ENCODE measurements at regions not wholly inside any gene's neighbourhood (a gene's known extent, or its start where the extent isn't known, plus 50 kb on each side); places are given as distances from the start of the nearest gene placed in this dataset.

GRCh38 chr6:81998432-81998831 is 246.0 kb upstream of the TENT5A start:
- DNase-seq (ENCODE audit: low read depth in 1 of 2, low spot score in 1 of 2) = no peak
- TF ChIP-seq POLR2AphosphoS5 (IDR thresholded peaks at IDR 0.05; ENCODE audit: low read depth) = no peak
- TF ChIP-seq SPI1 (IDR thresholded peaks at IDR 0.05; ENCODE audit: borderline replicate concordance, low read depth) = no peak
- no peak for TF ChIP-seq REST (IDR thresholded peaks at IDR 0.05; ENCODE audit: insufficient replicate concordance, low read depth)
- TF ChIP-seq GABPA (IDR thresholded peaks at IDR 0.05; ENCODE audit: low read depth) = no peak
- no peak for TF ChIP-seq CTCF (IDR thresholded peaks at IDR 0.05; ENCODE audit: insufficient read depth, low read length)
- H3K4me3 ChIP-seq (replicated peaks; ENCODE audit: insufficient read depth, low read length) = no peak overlapping the region
- no peaks in the 10 kb centered on the region for H3K27me3 ChIP-seq (ENCODE audit: insufficient read depth, poor library complexity, severe bottlenecking)
- H3K27ac ChIP-seq (replicated peaks) = no peak overlapping the region

- peak in 1 of 2 experiments; percentile 10 for DNase-seq (ENCODE audit: low read depth in 1 of 2, low spot score in 1 of 2)
- H3K27ac ChIP-seq (replicated peaks) = peak overlapping the region; percentile 19; the same call in 1 of the 2 replicates
- H3K4me3 ChIP-seq (replicated peaks; ENCODE audit: insufficient read depth, low read length) = no peak overlapping the region
- H3K27me3 ChIP-seq (ENCODE audit: insufficient read depth, poor library complexity, severe bottlenecking) = no peaks in the 10 kb centered on the region
- no peak for TF ChIP-seq REST (IDR thresholded peaks at IDR 0.05; ENCODE audit: insufficient replicate concordance, low read depth)
- TF ChIP-seq POLR2AphosphoS5 (IDR thresholded peaks at IDR 0.05; ENCODE audit: low read depth) = no peak
These were observed 244.8 kb upstream of the TENT5A start for GRCh38 chr6:81997090-81997926.

GRCh38 chr6:81996414-81996813 is 243.9 kb upstream of the TENT5A start:
- H3K27me3 ChIP-seq (ENCODE audit: insufficient read depth, poor library complexity, severe bottlenecking) = no peaks in the 10 kb centered on the region
- no peak overlapping the region for H3K4me3 ChIP-seq (replicated peaks; ENCODE audit: insufficient read depth, low read length)
- no peak for DNase-seq (ENCODE audit: low read depth in 1 of 2, low spot score in 1 of 2)
- no peak for TF ChIP-seq SPI1 (IDR thresholded peaks at IDR 0.05; ENCODE audit: borderline replicate concordance, low read depth)
- no peak overlapping the region for H3K27ac ChIP-seq (replicated peaks)

GRCh38 chr6:81995548-81996289 is 243.2 kb upstream of the TENT5A start:
- H3K27ac ChIP-seq (replicated peaks) = no peak overlapping the region
- no peaks in the 10 kb centered on the region for H3K27me3 ChIP-seq (ENCODE audit: insufficient read depth, poor library complexity, severe bottlenecking)
- TF ChIP-seq POLR2AphosphoS5 (IDR thresholded peaks at IDR 0.05; ENCODE audit: low read depth) (no peak), REST (IDR thresholded peaks at IDR 0.05; ENCODE audit: insufficient replicate concordance, low read depth) (no peak), CTCF (IDR thresholded peaks at IDR 0.05; ENCODE audit: insufficient read depth, low read length) (no peak), GABPA (IDR thresholded peaks at IDR 0.05; ENCODE audit: low read depth) (no peak), SPI1 (IDR thresholded peaks at IDR 0.05; ENCODE audit: borderline replicate concordance, low read depth) (no peak)
- no peak overlapping the region for H3K4me3 ChIP-seq (replicated peaks; ENCODE audit: insufficient read depth, low read length)
- DNase-seq (ENCODE audit: low read depth in 1 of 2, low spot score in 1 of 2) = no peak

Measured in HL-60 (cell line).